ENCODE measurements at regions not wholly inside any gene's neighbourhood (a gene's known extent, or its start where the extent isn't known, plus 50 kb on each side); places are given as distances from the start of the nearest gene placed in this dataset.

DNA sequence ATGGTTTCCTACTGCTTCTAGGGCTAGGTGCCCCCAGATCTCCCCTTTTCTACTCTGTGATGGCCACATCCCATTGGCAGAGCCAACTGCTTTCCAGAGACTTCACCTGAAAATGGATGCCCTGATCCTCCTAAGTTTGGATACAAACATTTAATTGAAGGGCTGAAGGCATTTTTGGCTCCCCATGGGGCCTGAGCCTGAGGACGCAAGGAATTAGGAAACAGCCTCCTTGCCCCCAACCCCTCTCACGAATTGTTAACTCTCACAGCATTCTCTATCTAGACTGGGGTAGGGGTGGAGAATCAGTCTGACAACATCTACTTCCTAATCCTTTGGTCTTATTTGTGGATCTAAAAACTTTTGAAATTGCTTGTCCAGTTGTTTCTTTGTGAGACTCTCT lies 108.5 kb upstream of the KCNK2 start:
- TF ChIP-seq, protein P1, sequence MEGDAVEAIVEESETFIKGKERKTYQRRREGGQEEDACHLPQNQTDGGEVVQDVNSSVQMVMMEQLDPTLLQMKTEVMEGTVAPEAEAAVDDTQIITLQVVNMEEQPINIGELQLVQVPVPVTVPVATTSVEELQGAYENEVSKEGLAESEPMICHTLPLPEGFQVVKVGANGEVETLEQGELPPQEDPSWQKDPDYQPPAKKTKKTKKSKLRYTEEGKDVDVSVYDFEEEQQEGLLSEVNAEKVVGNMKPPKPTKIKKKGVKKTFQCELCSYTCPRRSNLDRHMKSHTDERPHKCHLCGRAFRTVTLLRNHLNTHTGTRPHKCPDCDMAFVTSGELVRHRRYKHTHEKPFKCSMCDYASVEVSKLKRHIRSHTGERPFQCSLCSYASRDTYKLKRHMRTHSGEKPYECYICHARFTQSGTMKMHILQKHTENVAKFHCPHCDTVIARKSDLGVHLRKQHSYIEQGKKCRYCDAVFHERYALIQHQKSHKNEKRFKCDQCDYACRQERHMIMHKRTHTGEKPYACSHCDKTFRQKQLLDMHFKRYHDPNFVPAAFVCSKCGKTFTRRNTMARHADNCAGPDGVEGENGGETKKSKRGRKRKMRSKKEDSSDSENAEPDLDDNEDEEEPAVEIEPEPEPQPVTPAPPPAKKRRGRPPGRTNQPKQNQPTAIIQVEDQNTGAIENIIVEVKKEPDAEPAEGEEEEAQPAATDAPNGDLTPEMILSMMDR (IDR thresholded peaks at IDR 0.05) = no peak
- H3K27ac ChIP-seq = no peak overlapping the region
- DNase-seq (ENCODE audit: low spot score) = no peak

GRCh38 chr1:214976665-214977064 lies 105.9 kb upstream of the KCNK2 start:
- DNase-seq (ENCODE audit: low spot score) = no peak
- no peak overlapping the region for H3K27ac ChIP-seq
- H3K4me3 ChIP-seq = no peak overlapping the region
- TF ChIP-seq, protein P1 (IDR thresholded peaks at IDR 0.05) = no peak

More for the DNA sequence above, 108.5 kb upstream of the KCNK2 start:
- H3K4me3 ChIP-seq = no peak overlapping the region

- TF ChIP-seq, protein P1 (IDR thresholded peaks at IDR 0.05) = no peak
- no peak overlapping the region for H3K4me3 ChIP-seq
- H3K27ac ChIP-seq = no peak overlapping the region
- no peak for DNase-seq (ENCODE audit: low spot score)
These were observed 105.4 kb upstream of the KCNK2 start for GRCh38 chr1:214977110-214977509.

DNA sequence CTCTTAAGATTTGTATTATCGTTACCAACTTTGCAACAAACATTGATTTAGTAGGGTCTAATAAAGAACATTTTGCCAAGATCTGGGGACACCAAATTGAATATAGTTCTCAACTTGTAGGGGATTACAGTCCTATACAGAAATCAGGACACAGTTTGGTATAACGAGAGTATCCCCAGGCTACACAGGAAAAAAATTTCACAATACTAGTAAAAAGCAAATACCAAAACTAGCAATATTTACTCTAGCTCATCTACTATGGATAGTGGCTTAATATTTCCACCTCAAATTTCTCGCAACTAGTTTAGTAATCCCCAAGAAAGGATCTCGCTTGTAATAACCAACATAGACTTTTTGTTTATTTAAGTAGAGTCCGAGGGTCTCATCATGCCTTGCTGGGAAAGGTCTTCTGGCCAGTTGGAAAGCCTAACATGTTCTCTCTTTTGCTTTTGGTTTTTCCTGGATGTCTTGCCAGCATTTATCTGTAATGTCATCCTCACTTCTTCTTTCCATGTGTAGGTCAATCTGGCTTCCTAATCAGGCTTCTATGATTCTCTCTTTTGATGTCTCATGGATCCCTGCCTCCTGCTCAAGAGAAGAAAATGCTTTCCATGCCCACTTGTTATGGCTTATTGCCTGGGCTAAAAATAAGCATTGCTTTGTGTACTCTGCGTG lies 104.7 kb upstream of the KCNK2 start:
- DNase-seq (ENCODE audit: low spot score) = no peak

GRCh38 chr1:214979191-214979590 lies 103.3 kb upstream of the KCNK2 start:
- no peak for DNase-seq (ENCODE audit: low spot score)
- TF ChIP-seq, protein P1 (IDR thresholded peaks at IDR 0.05) = no peak
- Histone ChIP-seq H3K4me3 (no peak overlapping the region), H3K27ac (no peak overlapping the region)

More for the DNA sequence above, 104.7 kb upstream of the KCNK2 start:
- no peak overlapping the region for H3K4me3 ChIP-seq
- TF ChIP-seq, protein P1 (IDR thresholded peaks at IDR 0.05) = no peak
- no peak overlapping the region for H3K27ac ChIP-seq

- Histone ChIP-seq H3K27ac (no peak overlapping the region), H3K4me3 (no peak overlapping the region)
- TF ChIP-seq, protein P1 (IDR thresholded peaks at IDR 0.05) = no peak
- no peak for DNase-seq (ENCODE audit: low spot score)
These were observed 101.6 kb upstream of the KCNK2 start for GRCh38 chr1:214980921-214981320.

DNA sequence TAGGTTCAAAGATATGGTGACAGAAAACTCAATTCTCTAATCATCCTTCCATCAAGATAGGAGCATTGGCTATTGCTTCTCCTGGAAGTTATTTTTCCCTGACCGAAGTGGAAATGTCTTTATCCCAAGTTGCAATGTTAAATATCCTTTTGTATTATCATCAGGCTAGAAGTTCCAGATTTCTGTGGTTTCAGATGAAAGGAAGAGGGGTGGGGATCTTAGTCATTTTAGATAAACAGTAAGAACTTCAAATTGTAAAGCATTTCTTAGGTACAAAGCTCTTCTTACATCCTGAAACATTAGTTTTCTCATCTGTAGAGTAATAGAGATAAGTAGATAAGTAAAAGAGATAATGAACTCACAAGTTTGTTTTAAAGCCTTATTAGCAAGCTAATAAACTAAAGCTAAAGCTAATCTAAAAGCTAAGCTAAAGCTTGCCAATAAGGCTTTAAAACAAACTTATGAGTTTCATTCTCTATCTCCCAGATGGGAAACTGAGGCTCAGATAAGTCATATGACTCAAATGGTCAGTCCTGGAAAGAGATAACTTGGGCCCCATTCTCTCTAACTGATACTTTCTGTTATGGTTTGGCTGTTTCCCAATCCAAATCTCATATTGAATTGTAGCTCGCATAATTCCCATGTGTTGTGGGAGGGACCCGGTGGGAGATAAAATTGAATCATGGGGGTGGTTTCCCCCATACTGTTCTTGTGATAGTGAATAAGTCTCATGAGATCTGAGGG lies 99.2 kb upstream of the KCNK2 start:
- no peak for DNase-seq (ENCODE audit: low spot score)
- H3K4me3 ChIP-seq = no peak overlapping the region
- TF ChIP-seq, protein P1 (IDR thresholded peaks at IDR 0.05) = no peak
- H3K27ac ChIP-seq = no peak overlapping the region
